DND-41 (cell line): ENCODE measurements at regions not wholly inside any gene's neighbourhood (a gene's known extent, or its start where the extent isn't known, plus 50 kb on each side); places are given as distances from the start of the nearest gene placed in this dataset.

Source experiments
- ATAC-seq: fragments of 200-7000 bp; cut with Tn5 transposase; 3 replicates; pipeline ENCODE4 v1.9.1; 2021; ENCODE audit warnings: low read depth; ENCODE audit not compliant: insufficient read depth
- DNase-seq: peaks from one replicate; pipeline ENCODE4 v3.0.0-alpha.2; 2020
- H2AFZ ChIP-seq: 2 replicates; pipeline ENCODE4 v1.6.0; 2012; ENCODE audit warnings: low read depth, low read length
- H3K27ac ChIP-seq: 2 replicates; pipeline ENCODE4 v1.5.1; 2012; ENCODE audit warnings: low read length, inconsistent platforms
- H3K27me3 ChIP-seq: fragments of 200-600 bp; sonication (generic); 2 replicates; pipeline ENCODE4 v1.6.0; 2012; ENCODE audit warnings: low read length, mild to moderate bottlenecking, inconsistent platforms; ENCODE audit not compliant: insufficient read depth, poor library complexity
- H3K36me3 ChIP-seq: 2 replicates; pipeline ENCODE4 v1.5.1; 2012; ENCODE audit warnings: low read length, inconsistent platforms; ENCODE audit not compliant: insufficient read depth
- H3K4me1 ChIP-seq: 2 replicates; pipeline ENCODE4 v1.5.1; 2012; ENCODE audit warnings: mild to moderate bottlenecking, low read length; ENCODE audit not compliant: insufficient read depth
- H3K4me2 ChIP-seq: 2 replicates; pipeline ENCODE4 v1.6.0; 2012; ENCODE audit warnings: mild to moderate bottlenecking, moderate library complexity, low read length, inconsistent platforms; ENCODE audit not compliant: insufficient read depth
- H3K4me3 ChIP-seq, 2 experiments: fragments of 200-600 bp in 1 of 2; shearing (Covaris generic) in 1 of 2; 2 replicates each; pipeline ENCODE4 v1.5.1; 2012 to 2016; ENCODE audit warnings: inconsistent platforms in 2 of 2, low read length in 2 of 2, mild to moderate bottlenecking in 2 of 2, low read depth in 1 of 2, moderate library complexity in 1 of 2
- H3K79me2 ChIP-seq: 2 replicates; pipeline ENCODE4 v1.6.0; 2012; ENCODE audit warnings: low read length, inconsistent platforms; ENCODE audit not compliant: insufficient read depth
- H3K9ac ChIP-seq: 2 replicates; pipeline ENCODE4 v1.6.0; 2012; ENCODE audit warnings: low read depth, mild to moderate bottlenecking, inconsistent platforms, low read length, moderate library complexity
- H3K9me3 ChIP-seq: 2 replicates; pipeline ENCODE4 v1.5.1; 2012; ENCODE audit warnings: low read length, moderate library complexity, mild to moderate bottlenecking, inconsistent platforms; ENCODE audit not compliant: insufficient read depth, severe bottlenecking
- H4K20me1 ChIP-seq: 2 replicates; pipeline ENCODE4 v1.6.0; 2012; ENCODE audit warnings: low read length; ENCODE audit not compliant: insufficient read depth
- EZH2 ChIP-seq: IDR thresholded peaks from 3 replicates; pipeline ENCODE4 v1.6.1; 2012; ENCODE audit warnings: borderline replicate concordance, low read depth, mild to moderate bottlenecking, moderate library complexity, low read length, inconsistent platforms; ENCODE audit not compliant: severe bottlenecking
- TF ChIP-seq, protein P1 (sequence below): IDR thresholded peaks from 2 replicates; pipeline ENCODE4 v1.5.1; 2012; ENCODE audit warnings: borderline replicate concordance, low read length, moderate library complexity, mild to moderate bottlenecking; ENCODE audit not compliant: poor library complexity, severe bottlenecking; ENCODE audit errors: extremely low read depth

DNA sequence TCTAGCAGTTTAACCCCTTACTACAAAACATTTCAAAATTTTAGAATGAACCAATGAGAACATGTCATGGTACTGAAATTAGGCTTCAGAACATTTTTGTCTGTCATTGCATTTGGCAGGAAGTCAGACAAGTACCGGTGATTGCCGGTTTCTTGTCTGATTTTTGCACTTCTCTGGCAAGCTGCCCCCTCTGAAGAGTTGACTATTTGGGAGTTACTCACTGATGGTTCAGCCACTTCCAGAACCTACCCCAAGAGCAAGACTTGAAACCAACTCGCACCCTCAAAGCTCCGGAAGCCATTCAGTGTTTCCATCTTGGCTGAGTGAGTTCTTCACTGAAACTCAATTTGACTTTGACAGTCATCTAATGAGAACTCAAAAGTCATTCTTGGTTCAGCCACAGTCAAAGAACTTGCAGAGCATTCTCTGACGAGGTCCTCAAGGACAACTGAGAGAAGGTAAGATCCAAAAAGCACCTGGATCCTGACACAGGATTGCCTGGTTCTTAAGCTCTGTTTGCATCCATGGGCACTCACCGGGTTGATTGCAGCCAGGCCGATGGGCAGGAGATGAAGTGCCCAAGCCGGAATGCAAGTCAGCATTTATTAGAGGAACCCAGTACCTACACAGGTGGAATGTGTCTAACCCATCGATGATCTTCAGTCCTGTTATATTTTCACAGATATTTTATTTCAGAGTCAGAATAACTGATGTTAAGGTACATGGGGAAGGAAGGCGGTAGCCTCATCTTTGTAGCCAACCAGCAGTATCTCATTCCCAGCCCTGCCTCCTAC lies 93.6 kb downstream of the USP22 start:
- DNase-seq (no peak), ATAC-seq (no peak)
- Histone ChIP-seq H3K4me1 (no peaks in the 10 kb centered on the region), H3K27ac (no peak overlapping the region), H2AFZ (no peak overlapping the region), H4K20me1 (no peaks in the 10 kb centered on the region), H3K4me2 (no peak overlapping the region), H3K9me3 (no peaks in the 10 kb centered on the region), H3K36me3 (no peaks in the 10 kb centered on the region), H3K27me3 (peaks cover 8% of the 10 kb centered on the region), H3K4me3 (no peak overlapping the region), H3K79me2 (no peaks in the 10 kb centered on the region), H3K9ac (no peak overlapping the region)
- no peak for TF ChIP-seq EZH2
- TF ChIP-seq, protein P1, sequence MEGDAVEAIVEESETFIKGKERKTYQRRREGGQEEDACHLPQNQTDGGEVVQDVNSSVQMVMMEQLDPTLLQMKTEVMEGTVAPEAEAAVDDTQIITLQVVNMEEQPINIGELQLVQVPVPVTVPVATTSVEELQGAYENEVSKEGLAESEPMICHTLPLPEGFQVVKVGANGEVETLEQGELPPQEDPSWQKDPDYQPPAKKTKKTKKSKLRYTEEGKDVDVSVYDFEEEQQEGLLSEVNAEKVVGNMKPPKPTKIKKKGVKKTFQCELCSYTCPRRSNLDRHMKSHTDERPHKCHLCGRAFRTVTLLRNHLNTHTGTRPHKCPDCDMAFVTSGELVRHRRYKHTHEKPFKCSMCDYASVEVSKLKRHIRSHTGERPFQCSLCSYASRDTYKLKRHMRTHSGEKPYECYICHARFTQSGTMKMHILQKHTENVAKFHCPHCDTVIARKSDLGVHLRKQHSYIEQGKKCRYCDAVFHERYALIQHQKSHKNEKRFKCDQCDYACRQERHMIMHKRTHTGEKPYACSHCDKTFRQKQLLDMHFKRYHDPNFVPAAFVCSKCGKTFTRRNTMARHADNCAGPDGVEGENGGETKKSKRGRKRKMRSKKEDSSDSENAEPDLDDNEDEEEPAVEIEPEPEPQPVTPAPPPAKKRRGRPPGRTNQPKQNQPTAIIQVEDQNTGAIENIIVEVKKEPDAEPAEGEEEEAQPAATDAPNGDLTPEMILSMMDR, result no peak
